Uterus (tissue), 2 donors: ENCODE measurements at regions not wholly inside any gene's neighbourhood (a gene's known extent, or its start where the extent isn't known, plus 50 kb on each side); places are given as distances from the start of the nearest gene placed in this dataset.

ENCODE experiments used
- CTCF ChIP-seq, 4 experiments: fragments of 200-600 bp in 2 of 4; fragments of 450-650 bp in 2 of 4; sonication (generic) in 2 of 4; IDR thresholded peaks; one replicate each; pipeline ENCODE4 v1.5.1; 2016 to 2019; ENCODE audit warnings: antibody characterized with exemption in 4 of 4, mild to moderate bottlenecking in 2 of 4, moderate library complexity in 1 of 4
- POLR2A ChIP-seq, 2 donors: fragments of 450-650 bp; IDR thresholded peaks; one replicate each; pipeline ENCODE4 v1.6.1; 2016; ENCODE audit warnings: antibody characterized with exemption in 2 of 2, mild to moderate bottlenecking in 1 of 2, moderate library complexity in 1 of 2

- TF ChIP-seq CTCF (IDR thresholded peaks at IDR 0.05), result no peak
- TF ChIP-seq POLR2A (IDR thresholded peaks at IDR 0.05), result no peak
These were observed 148.3 kb upstream of the TSC22D2 start for GRCh38 chr3:150259526-150260397.
